ENCODE measurements at regions not wholly inside any gene's neighbourhood (a gene's known extent, or its start where the extent isn't known, plus 50 kb on each side); places are given as distances from the start of the nearest gene placed in this dataset.

- TF ChIP-seq CTCF (IDR thresholded peaks at IDR 0.05) (no peak), POLR2A (IDR thresholded peaks at IDR 0.05) (no peak)
Measured at GRCh38 chr10:78175444-78176015, 141.9 kb downstream of the RPS24 start.

Measured in testis (tissue), 2 donors.